Astrocyte (in vitro differentiated cells and primary cell): ENCODE measurements at regions not wholly inside any gene's neighbourhood (a gene's known extent, or its start where the extent isn't known, plus 50 kb on each side); places are given as distances from the start of the nearest gene placed in this dataset.

Experiments
- EZH2 ChIP-seq: IDR thresholded peaks from 2 replicates; pipeline ENCODE4 v1.6.1; 2012; ENCODE audit warnings: mild to moderate bottlenecking, low read length, inconsistent platforms; ENCODE audit not compliant: insufficient read depth
- TF ChIP-seq, protein P1 (sequence below): IDR thresholded peaks from 2 replicates; pipeline ENCODE4 v1.5.1; 2011; ENCODE audit warnings: low read depth, mild to moderate bottlenecking, inconsistent platforms, low read length, moderate library complexity; ENCODE audit not compliant: insufficient read depth

DNA sequence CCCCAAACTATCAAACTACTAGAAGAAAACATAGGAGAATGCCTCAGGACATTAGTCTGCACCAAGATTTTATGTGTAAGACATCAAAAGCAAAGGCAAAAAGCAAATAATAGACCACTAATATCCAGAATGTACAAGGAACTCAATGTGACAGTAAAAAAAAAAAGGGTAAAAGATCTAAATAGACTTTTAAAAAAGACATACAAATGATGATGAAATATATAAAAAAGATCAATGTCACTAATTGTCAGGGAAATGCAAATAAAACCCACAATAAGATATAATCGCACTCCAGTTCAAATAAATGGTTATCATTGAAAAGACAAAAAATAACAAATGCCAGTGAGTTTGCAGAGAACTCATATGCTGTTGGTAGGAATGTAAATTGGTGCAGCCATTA, 118.3 kb upstream of the DUSP22 start:
- TF ChIP-seq, protein P1, sequence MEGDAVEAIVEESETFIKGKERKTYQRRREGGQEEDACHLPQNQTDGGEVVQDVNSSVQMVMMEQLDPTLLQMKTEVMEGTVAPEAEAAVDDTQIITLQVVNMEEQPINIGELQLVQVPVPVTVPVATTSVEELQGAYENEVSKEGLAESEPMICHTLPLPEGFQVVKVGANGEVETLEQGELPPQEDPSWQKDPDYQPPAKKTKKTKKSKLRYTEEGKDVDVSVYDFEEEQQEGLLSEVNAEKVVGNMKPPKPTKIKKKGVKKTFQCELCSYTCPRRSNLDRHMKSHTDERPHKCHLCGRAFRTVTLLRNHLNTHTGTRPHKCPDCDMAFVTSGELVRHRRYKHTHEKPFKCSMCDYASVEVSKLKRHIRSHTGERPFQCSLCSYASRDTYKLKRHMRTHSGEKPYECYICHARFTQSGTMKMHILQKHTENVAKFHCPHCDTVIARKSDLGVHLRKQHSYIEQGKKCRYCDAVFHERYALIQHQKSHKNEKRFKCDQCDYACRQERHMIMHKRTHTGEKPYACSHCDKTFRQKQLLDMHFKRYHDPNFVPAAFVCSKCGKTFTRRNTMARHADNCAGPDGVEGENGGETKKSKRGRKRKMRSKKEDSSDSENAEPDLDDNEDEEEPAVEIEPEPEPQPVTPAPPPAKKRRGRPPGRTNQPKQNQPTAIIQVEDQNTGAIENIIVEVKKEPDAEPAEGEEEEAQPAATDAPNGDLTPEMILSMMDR = no peak
- no peak for TF ChIP-seq EZH2
